ENCODE measurements at regions not wholly inside any gene's neighbourhood (a gene's known extent, or its start where the extent isn't known, plus 50 kb on each side); places are given as distances from the start of the nearest gene placed in this dataset.

DNA sequence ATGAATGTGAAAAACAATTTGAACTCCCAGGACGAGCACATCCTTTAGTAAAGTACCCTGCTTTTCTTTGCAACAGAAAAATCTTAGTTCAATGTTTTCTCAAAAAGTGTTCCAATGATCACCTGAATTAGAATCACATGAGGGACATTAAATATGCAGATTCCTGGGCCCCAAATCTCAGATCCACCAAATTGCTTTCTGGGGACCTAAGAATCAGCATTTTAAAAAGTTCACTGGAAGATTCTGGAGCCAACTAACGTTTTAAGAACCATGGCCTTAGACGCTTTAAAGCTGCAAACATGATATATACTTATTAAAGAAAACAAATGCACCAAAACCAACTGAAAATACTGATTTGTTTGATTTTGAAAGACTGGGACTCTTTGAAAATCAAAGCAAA lies 143.4 kb upstream of the TMEM168 start:
- Mint-ChIP-seq H3K4me1 (peaks cover 44% of the 10 kb centered on the region), H3K4me3 (no peak overlapping the region), H3K27ac (no peak overlapping the region), H3K27me3 (ENCODE audit: insufficient read depth, low read depth, poor library complexity) (peaks cover 2% of the 10 kb centered on the region), H3K9me3 (no peaks in the 10 kb centered on the region), H3K36me3 (ENCODE audit: low read depth) (no peaks in the 10 kb centered on the region)
- ATAC-seq (no peak), DNase-seq (ENCODE audit: low spot score) (peak; percentile 10)
- Histone ChIP-seq H3F3A (replicated peaks; ENCODE audit: low read depth) (no peaks in the 10 kb centered on the region), H3K36me3 (ENCODE audit: insufficient read depth) (no peaks in the 10 kb centered on the region), H3K27me3 (ENCODE audit: insufficient read depth) (no peaks in the 10 kb centered on the region), H2AFZ (no peak overlapping the region), H3K27ac (ENCODE audit: low read depth) (no peak overlapping the region), H3K4me3 (no peak overlapping the region), H3K4me1 (ENCODE audit: insufficient read depth) (peaks cover 43% of the 10 kb centered on the region), H3K4me2 (peak overlapping the region; percentile 45), H3K9me2 (ENCODE audit: insufficient read depth) (no peaks in the 10 kb centered on the region), H3K79me2 (replicated peaks; ENCODE audit: insufficient read depth) (peaks cover 90% of the 10 kb centered on the region), H4K20me1 (replicated peaks; ENCODE audit: insufficient read depth) (peaks cover 7% of the 10 kb centered on the region; the same call in 1 of the 2 replicates)
- no peak for TF ChIP-seq STAT1 (IDR thresholded peaks at IDR 0.05; ENCODE audit: unreplicated experiment)
- no peak for TF ChIP-seq CREB1 (CRISPR knock-in tag; IDR thresholded peaks at IDR 0.05; ENCODE audit: low read depth)
- no peak for TF ChIP-seq ZNF114 (CRISPR knock-in tag; IDR thresholded peaks at IDR 0.05)
- TF ChIP-seq, protein P1, sequence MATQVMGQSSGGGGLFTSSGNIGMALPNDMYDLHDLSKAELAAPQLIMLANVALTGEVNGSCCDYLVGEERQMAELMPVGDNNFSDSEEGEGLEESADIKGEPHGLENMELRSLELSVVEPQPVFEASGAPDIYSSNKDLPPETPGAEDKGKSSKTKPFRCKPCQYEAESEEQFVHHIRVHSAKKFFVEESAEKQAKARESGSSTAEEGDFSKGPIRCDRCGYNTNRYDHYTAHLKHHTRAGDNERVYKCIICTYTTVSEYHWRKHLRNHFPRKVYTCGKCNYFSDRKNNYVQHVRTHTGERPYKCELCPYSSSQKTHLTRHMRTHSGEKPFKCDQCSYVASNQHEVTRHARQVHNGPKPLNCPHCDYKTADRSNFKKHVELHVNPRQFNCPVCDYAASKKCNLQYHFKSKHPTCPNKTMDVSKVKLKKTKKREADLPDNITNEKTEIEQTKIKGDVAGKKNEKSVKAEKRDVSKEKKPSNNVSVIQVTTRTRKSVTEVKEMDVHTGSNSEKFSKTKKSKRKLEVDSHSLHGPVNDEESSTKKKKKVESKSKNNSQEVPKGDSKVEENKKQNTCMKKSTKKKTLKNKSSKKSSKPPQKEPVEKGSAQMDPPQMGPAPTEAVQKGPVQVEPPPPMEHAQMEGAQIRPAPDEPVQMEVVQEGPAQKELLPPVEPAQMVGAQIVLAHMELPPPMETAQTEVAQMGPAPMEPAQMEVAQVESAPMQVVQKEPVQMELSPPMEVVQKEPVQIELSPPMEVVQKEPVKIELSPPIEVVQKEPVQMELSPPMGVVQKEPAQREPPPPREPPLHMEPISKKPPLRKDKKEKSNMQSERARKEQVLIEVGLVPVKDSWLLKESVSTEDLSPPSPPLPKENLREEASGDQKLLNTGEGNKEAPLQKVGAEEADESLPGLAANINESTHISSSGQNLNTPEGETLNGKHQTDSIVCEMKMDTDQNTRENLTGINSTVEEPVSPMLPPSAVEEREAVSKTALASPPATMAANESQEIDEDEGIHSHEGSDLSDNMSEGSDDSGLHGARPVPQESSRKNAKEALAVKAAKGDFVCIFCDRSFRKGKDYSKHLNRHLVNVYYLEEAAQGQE (IDR thresholded peaks at IDR 0.05; ENCODE audit: unreplicated experiment) = no peak
- TF ChIP-seq, protein P2, sequence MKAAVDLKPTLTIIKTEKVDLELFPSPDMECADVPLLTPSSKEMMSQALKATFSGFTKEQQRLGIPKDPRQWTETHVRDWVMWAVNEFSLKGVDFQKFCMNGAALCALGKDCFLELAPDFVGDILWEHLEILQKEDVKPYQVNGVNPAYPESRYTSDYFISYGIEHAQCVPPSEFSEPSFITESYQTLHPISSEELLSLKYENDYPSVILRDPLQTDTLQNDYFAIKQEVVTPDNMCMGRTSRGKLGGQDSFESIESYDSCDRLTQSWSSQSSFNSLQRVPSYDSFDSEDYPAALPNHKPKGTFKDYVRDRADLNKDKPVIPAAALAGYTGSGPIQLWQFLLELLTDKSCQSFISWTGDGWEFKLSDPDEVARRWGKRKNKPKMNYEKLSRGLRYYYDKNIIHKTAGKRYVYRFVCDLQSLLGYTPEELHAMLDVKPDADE (IDR thresholded peaks at IDR 0.05) = no peak
- no peak for TF ChIP-seq ZNF331 (CRISPR knock-in tag; IDR thresholded peaks at IDR 0.05; ENCODE audit: low read depth)
- no peak for TF ChIP-seq CTCF (conservative IDR thresholded peaks at IDR 0.05; ENCODE audit: low read depth in 2 of 2)
- TF ChIP-seq, protein P3, sequence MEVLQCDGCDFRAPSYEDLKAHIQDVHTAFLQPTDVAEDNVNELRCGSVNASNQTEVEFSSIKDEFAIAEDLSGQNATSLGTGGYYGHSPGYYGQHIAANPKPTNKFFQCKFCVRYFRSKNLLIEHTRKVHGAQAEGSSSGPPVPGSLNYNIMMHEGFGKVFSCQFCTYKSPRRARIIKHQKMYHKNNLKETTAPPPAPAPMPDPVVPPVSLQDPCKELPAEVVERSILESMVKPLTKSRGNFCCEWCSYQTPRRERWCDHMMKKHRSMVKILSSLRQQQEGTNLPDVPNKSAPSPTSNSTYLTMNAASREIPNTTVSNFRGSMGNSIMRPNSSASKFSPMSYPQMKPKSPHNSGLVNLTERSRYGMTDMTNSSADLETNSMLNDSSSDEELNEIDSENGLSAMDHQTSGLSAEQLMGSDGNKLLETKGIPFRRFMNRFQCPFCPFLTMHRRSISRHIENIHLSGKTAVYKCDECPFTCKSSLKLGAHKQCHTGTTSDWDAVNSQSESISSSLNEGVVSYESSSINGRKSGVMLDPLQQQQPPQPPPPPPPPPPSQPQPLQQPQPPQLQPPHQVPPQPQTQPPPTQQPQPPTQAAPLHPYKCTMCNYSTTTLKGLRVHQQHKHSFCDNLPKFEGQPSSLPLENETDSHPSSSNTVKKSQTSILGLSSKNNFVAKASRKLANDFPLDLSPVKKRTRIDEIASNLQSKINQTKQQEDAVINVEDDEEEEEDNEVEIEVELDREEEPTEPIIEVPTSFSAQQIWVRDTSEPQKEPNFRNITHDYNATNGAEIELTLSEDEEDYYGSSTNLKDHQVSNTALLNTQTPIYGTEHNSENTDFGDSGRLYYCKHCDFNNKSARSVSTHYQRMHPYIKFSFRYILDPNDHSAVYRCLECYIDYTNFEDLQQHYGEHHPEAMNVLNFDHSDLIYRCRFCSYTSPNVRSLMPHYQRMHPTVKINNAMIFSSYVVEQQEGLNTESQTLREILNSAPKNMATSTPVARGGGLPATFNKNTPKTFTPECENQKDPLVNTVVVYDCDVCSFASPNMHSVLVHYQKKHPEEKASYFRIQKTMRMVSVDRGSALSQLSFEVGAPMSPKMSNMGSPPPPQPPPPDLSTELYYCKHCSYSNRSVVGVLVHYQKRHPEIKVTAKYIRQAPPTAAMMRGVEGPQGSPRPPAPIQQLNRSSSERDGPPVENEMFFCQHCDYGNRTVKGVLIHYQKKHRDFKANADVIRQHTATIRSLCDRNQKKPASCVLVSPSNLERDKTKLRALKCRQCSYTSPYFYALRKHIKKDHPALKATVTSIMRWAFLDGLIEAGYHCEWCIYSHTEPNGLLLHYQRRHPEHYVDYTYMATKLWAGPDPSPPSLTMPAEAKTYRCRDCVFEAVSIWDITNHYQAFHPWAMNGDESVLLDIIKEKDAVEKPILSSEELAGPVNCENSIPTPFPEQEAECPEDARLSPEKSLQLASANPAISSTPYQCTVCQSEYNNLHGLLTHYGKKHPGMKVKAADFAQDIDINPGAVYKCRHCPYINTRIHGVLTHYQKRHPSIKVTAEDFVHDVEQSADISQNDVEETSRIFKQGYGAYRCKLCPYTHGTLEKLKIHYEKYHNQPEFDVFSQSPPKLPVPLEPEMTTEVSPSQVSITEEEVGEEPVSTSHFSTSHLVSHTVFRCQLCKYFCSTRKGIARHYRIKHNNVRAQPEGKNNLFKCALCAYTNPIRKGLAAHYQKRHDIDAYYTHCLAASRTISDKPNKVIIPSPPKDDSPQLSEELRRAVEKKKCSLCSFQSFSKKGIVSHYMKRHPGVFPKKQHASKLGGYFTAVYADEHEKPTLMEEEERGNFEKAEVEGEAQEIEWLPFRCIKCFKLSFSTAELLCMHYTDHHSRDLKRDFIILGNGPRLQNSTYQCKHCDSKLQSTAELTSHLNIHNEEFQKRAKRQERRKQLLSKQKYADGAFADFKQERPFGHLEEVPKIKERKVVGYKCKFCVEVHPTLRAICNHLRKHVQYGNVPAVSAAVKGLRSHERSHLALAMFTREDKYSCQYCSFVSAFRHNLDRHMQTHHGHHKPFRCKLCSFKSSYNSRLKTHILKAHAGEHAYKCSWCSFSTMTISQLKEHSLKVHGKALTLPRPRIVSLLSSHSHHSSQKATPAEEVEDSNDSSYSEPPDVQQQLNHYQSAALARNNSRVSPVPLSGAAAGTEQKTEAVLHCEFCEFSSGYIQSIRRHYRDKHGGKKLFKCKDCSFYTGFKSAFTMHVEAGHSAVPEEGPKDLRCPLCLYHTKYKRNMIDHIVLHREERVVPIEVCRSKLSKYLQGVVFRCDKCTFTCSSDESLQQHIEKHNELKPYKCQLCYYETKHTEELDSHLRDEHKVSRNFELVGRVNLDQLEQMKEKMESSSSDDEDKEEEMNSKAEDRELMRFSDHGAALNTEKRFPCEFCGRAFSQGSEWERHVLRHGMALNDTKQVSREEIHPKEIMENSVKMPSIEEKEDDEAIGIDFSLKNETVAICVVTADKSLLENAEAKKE (CRISPR knock-in tag; IDR thresholded peaks at IDR 0.05) = no peak
- TF ChIP-seq EZH2 (IDR thresholded peaks at IDR 0.05; ENCODE audit: low read depth, unreplicated experiment) = no peak
- no peak for TF ChIP-seq NANOG (IDR thresholded peaks at IDR 0.05; ENCODE audit: borderline replicate concordance)
- no peak for TF ChIP-seq EZH2phosphoT487 (IDR thresholded peaks at IDR 0.05; ENCODE audit: unreplicated experiment)
- no peak for TF ChIP-seq POLR2AphosphoS5 (IDR thresholded peaks at IDR 0.05; ENCODE audit: low read depth)
- TF ChIP-seq JUNB (IDR thresholded peaks at IDR 0.05; ENCODE audit: unreplicated experiment) = no peak

All from GM23338 (cell line).